DND-41 (cell line): ENCODE measurements at regions not wholly inside any gene's neighbourhood (a gene's known extent, or its start where the extent isn't known, plus 50 kb on each side); places are given as distances from the start of the nearest gene placed in this dataset.

ENCODE experiments used
- ATAC-seq: fragments of 200-7000 bp; cut with Tn5 transposase; 3 replicates; pipeline ENCODE4 v1.9.1; 2021; ENCODE audit warnings: low read depth; ENCODE audit not compliant: insufficient read depth
- DNase-seq: peaks from one replicate; pipeline ENCODE4 v3.0.0-alpha.2; 2020
- H2AFZ ChIP-seq: 2 replicates; pipeline ENCODE4 v1.6.0; 2012; ENCODE audit warnings: low read depth, low read length
- H3K27ac ChIP-seq: 2 replicates; pipeline ENCODE4 v1.5.1; 2012; ENCODE audit warnings: low read length, inconsistent platforms
- H3K27me3 ChIP-seq: fragments of 200-600 bp; sonication (generic); 2 replicates; pipeline ENCODE4 v1.6.0; 2012; ENCODE audit warnings: low read length, mild to moderate bottlenecking, inconsistent platforms; ENCODE audit not compliant: insufficient read depth, poor library complexity
- H3K36me3 ChIP-seq: 2 replicates; pipeline ENCODE4 v1.5.1; 2012; ENCODE audit warnings: low read length, inconsistent platforms; ENCODE audit not compliant: insufficient read depth
- H3K4me1 ChIP-seq: 2 replicates; pipeline ENCODE4 v1.5.1; 2012; ENCODE audit warnings: mild to moderate bottlenecking, low read length; ENCODE audit not compliant: insufficient read depth
- H3K4me2 ChIP-seq: 2 replicates; pipeline ENCODE4 v1.6.0; 2012; ENCODE audit warnings: mild to moderate bottlenecking, moderate library complexity, low read length, inconsistent platforms; ENCODE audit not compliant: insufficient read depth
- H3K4me3 ChIP-seq, 2 experiments: fragments of 200-600 bp in 1 of 2; shearing (Covaris generic) in 1 of 2; 2 replicates each; pipeline ENCODE4 v1.5.1; 2012 to 2016; ENCODE audit warnings: inconsistent platforms in 2 of 2, low read length in 2 of 2, mild to moderate bottlenecking in 2 of 2, low read depth in 1 of 2, moderate library complexity in 1 of 2
- H3K79me2 ChIP-seq: 2 replicates; pipeline ENCODE4 v1.6.0; 2012; ENCODE audit warnings: low read length, inconsistent platforms; ENCODE audit not compliant: insufficient read depth
- H3K9ac ChIP-seq: 2 replicates; pipeline ENCODE4 v1.6.0; 2012; ENCODE audit warnings: low read depth, mild to moderate bottlenecking, inconsistent platforms, low read length, moderate library complexity
- H3K9me3 ChIP-seq: 2 replicates; pipeline ENCODE4 v1.5.1; 2012; ENCODE audit warnings: low read length, moderate library complexity, mild to moderate bottlenecking, inconsistent platforms; ENCODE audit not compliant: insufficient read depth, severe bottlenecking
- H4K20me1 ChIP-seq: 2 replicates; pipeline ENCODE4 v1.6.0; 2012; ENCODE audit warnings: low read length; ENCODE audit not compliant: insufficient read depth
- CTCF ChIP-seq: IDR thresholded peaks from 2 replicates; pipeline ENCODE4 v1.5.1; 2012; ENCODE audit warnings: borderline replicate concordance, low read length, moderate library complexity, mild to moderate bottlenecking; ENCODE audit not compliant: poor library complexity, severe bottlenecking; ENCODE audit errors: extremely low read depth
- EZH2 ChIP-seq: IDR thresholded peaks from 3 replicates; pipeline ENCODE4 v1.6.1; 2012; ENCODE audit warnings: borderline replicate concordance, low read depth, mild to moderate bottlenecking, moderate library complexity, low read length, inconsistent platforms; ENCODE audit not compliant: severe bottlenecking

- H2AFZ ChIP-seq: no peak overlapping the region
- ATAC-seq (no peak), DNase-seq (no peak)
- no peaks in the 10 kb centered on the region for H3K79me2 ChIP-seq
- no peaks in the 10 kb centered on the region for H3K4me1 ChIP-seq
- H3K4me2 ChIP-seq: no peak overlapping the region
- H3K27ac ChIP-seq: no peak overlapping the region
- no peaks in the 10 kb centered on the region for H3K9me3 ChIP-seq
- TF ChIP-seq CTCF (no peak), EZH2 (no peak)
- H3K36me3 ChIP-seq: no peaks in the 10 kb centered on the region
- H3K4me3 ChIP-seq: no peak overlapping the region
- H4K20me1 ChIP-seq: no peaks in the 10 kb centered on the region
- H3K27me3 ChIP-seq: no peaks in the 10 kb centered on the region
- H3K9ac ChIP-seq: no peak overlapping the region
Observed at GRCh38 chr7:86951895-86952294, 107.6 kb downstream of the ELAPOR2 start.

- Histone ChIP-seq H2AFZ (no peak overlapping the region), H3K4me1 (no peaks in the 10 kb centered on the region), H3K36me3 (no peaks in the 10 kb centered on the region), H4K20me1 (no peaks in the 10 kb centered on the region), H3K79me2 (no peaks in the 10 kb centered on the region), H3K27ac (no peak overlapping the region), H3K27me3 (no peaks in the 10 kb centered on the region), H3K4me3 (no peak overlapping the region), H3K9me3 (no peaks in the 10 kb centered on the region), H3K9ac (no peak overlapping the region), H3K4me2 (no peak overlapping the region)
- DNase-seq: no peak
- no peak for TF ChIP-seq CTCF
- no peak for TF ChIP-seq EZH2
- ATAC-seq: no peak
Observed at GRCh38 chr7:86950944-86951343, 108.5 kb downstream of the ELAPOR2 start.

- ATAC-seq: no peak
- Histone ChIP-seq H2AFZ (no peak overlapping the region), H3K4me3 (no peak overlapping the region)
Observed at GRCh38 chr7:86950360-86950759, 109.1 kb downstream of the ELAPOR2 start.

More at GRCh38 chr7:86950360-86950759, 109.1 kb downstream of the ELAPOR2 start:
- Histone ChIP-seq H3K4me1 (no peaks in the 10 kb centered on the region), H3K36me3 (no peaks in the 10 kb centered on the region), H3K4me2 (no peak overlapping the region), H3K27ac (no peak overlapping the region), H3K9me3 (no peaks in the 10 kb centered on the region), H3K27me3 (no peaks in the 10 kb centered on the region), H3K9ac (no peak overlapping the region), H4K20me1 (no peaks in the 10 kb centered on the region), H3K79me2 (no peaks in the 10 kb centered on the region)
- DNase-seq: no peak
- TF ChIP-seq EZH2 (no peak), CTCF (no peak)
